PC-9 (cell line): ENCODE measurements at regions not wholly inside any gene's neighbourhood (a gene's known extent, or its start where the extent isn't known, plus 50 kb on each side); places are given as distances from the start of the nearest gene placed in this dataset.

Experiments
- BruUV-seq: library from RNA; stranded (reverse); fragments of 400-500 nt; replicated peaks from 2 replicates; lab custom pipeline; 2021; lab: Mats Ljungman, UMichigan
- CTCF ChIA-PET: fragments of 300-600 bp; sonication (Branson Sonifier 250); formaldehyde crosslinking; loops from one replicate; lab custom pipeline; 2022; ENCODE audit warnings: antibody characterized with exemption; lab: Charles Lee
- POLR2A ChIA-PET: fragments of 300-600 bp; sonication (Branson Sonifier 250); formaldehyde crosslinking; loops from one replicate; lab custom pipeline; 2022; ENCODE audit warnings: antibody characterized with exemption; ENCODE audit not compliant: unreplicated experiment; lab: Charles Lee
- DNase-seq, 2 experiments: peaks; one replicate each; pipeline versions ENCODE4 v3.0.0 to v3.0.0-alpha.2; 2015 to 2022; ENCODE audit warnings: mixed read lengths in 1 of 2
- H2AFZ ChIP-seq: fragments of 200-600 bp; sonication (generic); 2 replicates; pipeline ENCODE4 v1.8.1; 2017; ENCODE audit warnings: antibody characterized with exemption
- H3F3A ChIP-seq: fragments of 200-600 bp; sonication (generic); 2 replicates; pipeline ENCODE4 v1.8.1; 2017; ENCODE audit warnings: antibody characterized with exemption, mild to moderate bottlenecking, low read depth; ENCODE audit not compliant: insufficient read depth
- H3K27ac ChIP-seq: fragments of 200-600 bp; sonication (generic); 2 replicates; pipeline ENCODE4 v1.6.1; 2016; ENCODE audit warnings: mixed run types
- H3K27me3 ChIP-seq: fragments of 200-600 bp; sonication (generic); 2 replicates; pipeline ENCODE4 v1.6.1; 2016; ENCODE audit warnings: low read depth, mixed run types; ENCODE audit not compliant: insufficient read depth
- H3K36me3 ChIP-seq: fragments of 200-600 bp; sonication (generic); 2 replicates; pipeline ENCODE4 v1.6.1; 2016; ENCODE audit warnings: low read depth, mixed run types
- H3K4me1 ChIP-seq: fragments of 200-600 bp; sonication (generic); replicated peaks from 2 replicates; pipeline ENCODE4 v1.6.1; 2016; ENCODE audit warnings: mixed run types; ENCODE audit not compliant: insufficient read depth
- H3K4me2 ChIP-seq: fragments of 200-600 bp; sonication (generic); 2 replicates; pipeline ENCODE4 v1.6.1; 2017; ENCODE audit warnings: mixed run types
- H3K4me3 ChIP-seq: fragments of 200-600 bp; sonication (generic); 2 replicates; pipeline ENCODE4 v1.6.1; 2016; ENCODE audit warnings: mixed run types
- H3K79me2 ChIP-seq: fragments of 200-600 bp; sonication (generic); 2 replicates; pipeline ENCODE4 v1.6.1; 2017; ENCODE audit warnings: low read depth, mixed run types
- H3K9me2 ChIP-seq: fragments of 200-600 bp; sonication (generic); 2 replicates; pipeline ENCODE4 v1.8.1; 2017; ENCODE audit warnings: mild to moderate bottlenecking; ENCODE audit not compliant: insufficient read depth
- H3K9me3 ChIP-seq: fragments of 200-600 bp; sonication (generic); 2 replicates; pipeline ENCODE4 v1.8.1; 2016; ENCODE audit warnings: low read depth; ENCODE audit not compliant: insufficient read depth
- H4K20me1 ChIP-seq: fragments of 200-600 bp; sonication (generic); 2 replicates; pipeline ENCODE4 v1.8.1; 2017; ENCODE audit not compliant: insufficient read depth
- EZH2 ChIP-seq: fragments of 200-600 bp; sonication (generic); IDR thresholded peaks from 2 replicates; pipeline ENCODE4 v1.8.0; 2017; ENCODE audit warnings: antibody characterized with exemption, low read depth
- intact Hi-C: fragments of 100-400 bp; cut with micrococcal nuclease; formaldehyde crosslinking; loops from one replicate; pipeline ENCODE4 v1.10.0; 2022; ENCODE audit not compliant: unreplicated experiment
- TF ChIP-seq, protein P1 (sequence below): fragments of 200-600 bp; sonication (generic); conservative IDR thresholded peaks from 2 replicates; pipeline ENCODE4 v1.6.1; 2017; ENCODE audit warnings: mixed run types, antibody characterized with exemption, mild to moderate bottlenecking, moderate library complexity

- H3K36me3 ChIP-seq, result no peaks in the 10 kb centered on the region
- no peak for DNase-seq
- H3K9me3 ChIP-seq, result no peaks in the 10 kb centered on the region
- intact Hi-C loops, result loop anchor here (5.0 kb wide), 1 partner anchor 740 kb away; no protein-coding TSS in a partner anchor
- no peaks in the 10 kb centered on the region for H4K20me1 ChIP-seq
- no peaks in the 10 kb centered on the region for H3K4me1 ChIP-seq
- POLR2A ChIA-PET, result no interaction called here
- no peak overlapping the region for H2AFZ ChIP-seq
- H3K79me2 ChIP-seq, result no peaks in the 10 kb centered on the region
- no peak overlapping the region for H3K4me3 ChIP-seq
- H3K4me2 ChIP-seq, result no peak overlapping the region
- CTCF ChIA-PET, result interaction anchor here (0.9 kb wide), 1 partner anchor 324 kb away, joined by 3 read pairs; no protein-coding TSS in a partner anchor
- no TSS peak for BruUV-seq
- H3K27ac ChIP-seq, result no peak overlapping the region
- H3K27me3 ChIP-seq, result no peaks in the 10 kb centered on the region
- no peaks in the 10 kb centered on the region for H3K9me2 ChIP-seq
- TF ChIP-seq, protein P1, sequence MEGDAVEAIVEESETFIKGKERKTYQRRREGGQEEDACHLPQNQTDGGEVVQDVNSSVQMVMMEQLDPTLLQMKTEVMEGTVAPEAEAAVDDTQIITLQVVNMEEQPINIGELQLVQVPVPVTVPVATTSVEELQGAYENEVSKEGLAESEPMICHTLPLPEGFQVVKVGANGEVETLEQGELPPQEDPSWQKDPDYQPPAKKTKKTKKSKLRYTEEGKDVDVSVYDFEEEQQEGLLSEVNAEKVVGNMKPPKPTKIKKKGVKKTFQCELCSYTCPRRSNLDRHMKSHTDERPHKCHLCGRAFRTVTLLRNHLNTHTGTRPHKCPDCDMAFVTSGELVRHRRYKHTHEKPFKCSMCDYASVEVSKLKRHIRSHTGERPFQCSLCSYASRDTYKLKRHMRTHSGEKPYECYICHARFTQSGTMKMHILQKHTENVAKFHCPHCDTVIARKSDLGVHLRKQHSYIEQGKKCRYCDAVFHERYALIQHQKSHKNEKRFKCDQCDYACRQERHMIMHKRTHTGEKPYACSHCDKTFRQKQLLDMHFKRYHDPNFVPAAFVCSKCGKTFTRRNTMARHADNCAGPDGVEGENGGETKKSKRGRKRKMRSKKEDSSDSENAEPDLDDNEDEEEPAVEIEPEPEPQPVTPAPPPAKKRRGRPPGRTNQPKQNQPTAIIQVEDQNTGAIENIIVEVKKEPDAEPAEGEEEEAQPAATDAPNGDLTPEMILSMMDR, result no peak
- no peak for TF ChIP-seq EZH2
- H3F3A ChIP-seq, result no peaks in the 10 kb centered on the region
Observed at GRCh38 chr2:191522478-191523120, 155.3 kb upstream of the NABP1 start.

DNA sequence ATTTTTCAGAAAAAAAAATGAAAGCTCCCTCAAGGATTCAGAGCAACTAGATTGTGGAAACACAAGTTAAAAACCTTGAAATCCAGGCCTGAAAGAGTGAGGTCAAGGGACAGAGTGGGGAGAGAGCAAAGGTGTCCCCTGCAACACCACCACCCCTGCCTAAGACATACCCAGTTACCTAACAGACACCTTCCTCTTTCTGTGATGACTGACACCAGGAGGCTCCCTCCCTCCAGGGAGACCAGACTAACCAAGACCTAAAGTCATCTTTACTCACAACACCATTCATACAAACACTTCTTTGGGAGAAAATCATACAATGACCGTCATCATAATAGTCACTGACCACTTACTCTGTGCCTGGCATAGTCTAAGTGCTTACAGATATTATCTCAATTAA lies 151.8 kb upstream of the NABP1 start:
- CTCF ChIA-PET, result interaction anchor here (0.6 kb wide), 1 partner anchor 994 kb away, joined by 4 read pairs; no protein-coding TSS in a partner anchor
- POLR2A ChIA-PET, result no interaction called here
- Histone ChIP-seq H3K27ac (no peak overlapping the region), H3K9me3 (no peaks in the 10 kb centered on the region), H3K4me2 (no peak overlapping the region), H3K27me3 (no peaks in the 10 kb centered on the region), H3K36me3 (no peaks in the 10 kb centered on the region), H3K4me1 (no peaks in the 10 kb centered on the region), H3K4me3 (no peak overlapping the region), H3K9me2 (no peaks in the 10 kb centered on the region), H3F3A (no peaks in the 10 kb centered on the region), H3K79me2 (no peaks in the 10 kb centered on the region), H4K20me1 (no peaks in the 10 kb centered on the region), H2AFZ (no peak overlapping the region)
- BruUV-seq, result no TSS peak
- no peak for TF ChIP-seq EZH2
- TF ChIP-seq, protein P1, result no peak
- no peak for DNase-seq
- intact Hi-C loops, result no loop called here

GRCh38 chr2:191526536-191526935 lies 151.4 kb upstream of the NABP1 start:
- H3K4me2 ChIP-seq, result no peak overlapping the region
- POLR2A ChIA-PET, result no interaction called here
- H3K9me3 ChIP-seq, result no peaks in the 10 kb centered on the region
- no peaks in the 10 kb centered on the region for H3F3A ChIP-seq
- no peaks in the 10 kb centered on the region for H3K9me2 ChIP-seq
- H3K79me2 ChIP-seq, result no peaks in the 10 kb centered on the region
- DNase-seq, result no peak
- intact Hi-C loops, result no loop called here
- CTCF ChIA-PET, result interaction anchor here (0.6 kb wide), 1 partner anchor 994 kb away, joined by 4 read pairs; no protein-coding TSS in a partner anchor
- TF ChIP-seq, protein P1, result no peak
- no peak for TF ChIP-seq EZH2
- no peaks in the 10 kb centered on the region for H4K20me1 ChIP-seq
- H3K27me3 ChIP-seq, result no peaks in the 10 kb centered on the region
- H3K4me1 ChIP-seq, result no peaks in the 10 kb centered on the region
- no peak overlapping the region for H3K4me3 ChIP-seq
- H2AFZ ChIP-seq, result no peak overlapping the region
- no TSS peak for BruUV-seq
- no peak overlapping the region for H3K27ac ChIP-seq
- H3K36me3 ChIP-seq, result no peaks in the 10 kb centered on the region
